Prostate gland (tissue), 2 donors: ENCODE measurements at regions not wholly inside any gene's neighbourhood (a gene's known extent, or its start where the extent isn't known, plus 50 kb on each side); places are given as distances from the start of the nearest gene placed in this dataset.
A peak's percentile ranks its signal among the peaks of the same experiment; 100 is the strongest.

ENCODE experiments used
- DNase-seq: peaks from one replicate; pipeline ENCODE4 v3.0.0-alpha.2; 2019; ENCODE audit warnings: low spot score
- H3K27ac ChIP-seq, 2 donors: fragments of 200-600 bp; sonication (generic); 2 replicates each; pipeline ENCODE4 v1.5.1; 2017 to 2019
- H3K27me3 ChIP-seq: fragments of 200-600 bp; sonication (generic); replicated peaks from 2 replicates; pipeline ENCODE4 v1.5.1; 2019; ENCODE audit not compliant: insufficient read depth
- H3K36me3 ChIP-seq, 2 donors: fragments of 200-600 bp; sonication (generic); 1 replicate in 1 of 2; 2 replicates in 1 of 2; pipeline versions ENCODE4 v1.5.1 to v1.8.1; 2017 to 2019
- H3K4me1 ChIP-seq: fragments of 200-600 bp; sonication (generic); replicated peaks from 2 replicates; pipeline ENCODE4 v1.5.1; 2019
- H3K4me3 ChIP-seq, 2 donors: fragments of 200-600 bp; sonication (generic); 2 replicates each; pipeline ENCODE4 v1.5.1; 2017 to 2019
- H3K9me3 ChIP-seq: fragments of 200-600 bp; sonication (generic); 2 replicates; pipeline ENCODE4 v1.5.1; 2017
- POLR2A ChIP-seq: fragments of 450-650 bp; IDR thresholded peaks from one replicate; pipeline ENCODE4 v1.6.1; 2016; ENCODE audit warnings: antibody characterized with exemption, mild to moderate bottlenecking
- POLR2AphosphoS5 ChIP-seq: sonication (generic); formaldehyde crosslinking; IDR thresholded peaks from one replicate; pipeline ENCODE4 v1.6.1; 2017; ENCODE audit warnings: antibody characterized with exemption
- WGBS: methylation state at CpG from one replicate; pipeline ENCODE4 v1.1.5; 2018; 5-methylcytosine and 5-hydroxymethylcytosine counted together
- intact Hi-C: fragments of 100-400 bp; cut with DNase I; formaldehyde crosslinking; loops from one replicate; pipeline ENCODE4 v1.14.2; 2022
- TF ChIP-seq, protein P1 (sequence below), 4 experiments: fragments of 200-600 bp in 2 of 4; fragments of 450-650 bp in 2 of 4; sonication (generic) in 2 of 4; IDR thresholded peaks; 1 replicate in 3 of 4; 2 replicates in 1 of 4; pipeline ENCODE4 v1.5.1; 2016 to 2019; ENCODE audit warnings: antibody characterized with exemption in 4 of 4, mild to moderate bottlenecking in 2 of 4, moderate library complexity in 2 of 4

DNA sequence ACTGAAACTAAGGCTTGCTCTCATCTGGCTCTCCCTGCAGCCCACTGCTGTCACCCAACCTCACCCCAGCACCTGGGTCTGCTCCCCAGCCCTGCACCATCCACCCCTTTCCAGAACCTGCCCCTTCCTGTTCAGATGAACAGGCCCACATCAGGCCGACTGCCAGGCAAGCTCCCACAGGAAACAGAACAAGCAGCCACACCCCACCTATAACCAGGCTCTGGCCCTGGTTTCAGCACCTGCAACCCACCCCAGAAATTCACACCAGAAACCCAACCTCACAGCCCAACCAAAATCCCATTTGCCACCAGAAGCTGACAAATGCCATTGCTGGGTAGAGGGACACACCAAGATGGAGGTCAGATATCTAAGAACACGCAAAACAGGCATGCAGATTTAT lies 159.2 kb upstream of the ID2 start:
- WGBS: 35% methylated on average over 2 of the region's 2 CpGs

GRCh38 chr2:8524388-8524787 lies 157.5 kb upstream of the ID2 start:
- intact Hi-C loops: no loop called here
- peaks cover 5% of the 10 kb centered on the region for H3K4me1 ChIP-seq
- no peaks in the 10 kb centered on the region for H3K36me3 ChIP-seq
- 97% methylated on average over 9 of the region's 9 CpGs for WGBS
- no peak for DNase-seq
- no peak overlapping the region for H3K4me3 ChIP-seq
- H3K27ac ChIP-seq: no peak overlapping the region
- TF ChIP-seq POLR2A (no peak), POLR2AphosphoS5 (no peak)
- TF ChIP-seq, protein P1, sequence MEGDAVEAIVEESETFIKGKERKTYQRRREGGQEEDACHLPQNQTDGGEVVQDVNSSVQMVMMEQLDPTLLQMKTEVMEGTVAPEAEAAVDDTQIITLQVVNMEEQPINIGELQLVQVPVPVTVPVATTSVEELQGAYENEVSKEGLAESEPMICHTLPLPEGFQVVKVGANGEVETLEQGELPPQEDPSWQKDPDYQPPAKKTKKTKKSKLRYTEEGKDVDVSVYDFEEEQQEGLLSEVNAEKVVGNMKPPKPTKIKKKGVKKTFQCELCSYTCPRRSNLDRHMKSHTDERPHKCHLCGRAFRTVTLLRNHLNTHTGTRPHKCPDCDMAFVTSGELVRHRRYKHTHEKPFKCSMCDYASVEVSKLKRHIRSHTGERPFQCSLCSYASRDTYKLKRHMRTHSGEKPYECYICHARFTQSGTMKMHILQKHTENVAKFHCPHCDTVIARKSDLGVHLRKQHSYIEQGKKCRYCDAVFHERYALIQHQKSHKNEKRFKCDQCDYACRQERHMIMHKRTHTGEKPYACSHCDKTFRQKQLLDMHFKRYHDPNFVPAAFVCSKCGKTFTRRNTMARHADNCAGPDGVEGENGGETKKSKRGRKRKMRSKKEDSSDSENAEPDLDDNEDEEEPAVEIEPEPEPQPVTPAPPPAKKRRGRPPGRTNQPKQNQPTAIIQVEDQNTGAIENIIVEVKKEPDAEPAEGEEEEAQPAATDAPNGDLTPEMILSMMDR (IDR thresholded peaks at IDR 0.05): no peak
- no peaks in the 10 kb centered on the region for H3K27me3 ChIP-seq
- H3K9me3 ChIP-seq: no peaks in the 10 kb centered on the region

More for the DNA sequence above, 159.2 kb upstream of the ID2 start:
- no peak for DNase-seq
- no peaks in the 10 kb centered on the region for H3K36me3 ChIP-seq
- peaks cover 5% of the 10 kb centered on the region for H3K4me1 ChIP-seq
- TF ChIP-seq POLR2AphosphoS5 (no peak), POLR2A (no peak)
- TF ChIP-seq, protein P1 (IDR thresholded peaks at IDR 0.05): no peak
- no peaks in the 10 kb centered on the region for H3K27me3 ChIP-seq
- no peak overlapping the region for H3K27ac ChIP-seq
- no peak overlapping the region for H3K4me3 ChIP-seq
- no peaks in the 10 kb centered on the region for H3K9me3 ChIP-seq
- intact Hi-C loops: no loop called here

DNA sequence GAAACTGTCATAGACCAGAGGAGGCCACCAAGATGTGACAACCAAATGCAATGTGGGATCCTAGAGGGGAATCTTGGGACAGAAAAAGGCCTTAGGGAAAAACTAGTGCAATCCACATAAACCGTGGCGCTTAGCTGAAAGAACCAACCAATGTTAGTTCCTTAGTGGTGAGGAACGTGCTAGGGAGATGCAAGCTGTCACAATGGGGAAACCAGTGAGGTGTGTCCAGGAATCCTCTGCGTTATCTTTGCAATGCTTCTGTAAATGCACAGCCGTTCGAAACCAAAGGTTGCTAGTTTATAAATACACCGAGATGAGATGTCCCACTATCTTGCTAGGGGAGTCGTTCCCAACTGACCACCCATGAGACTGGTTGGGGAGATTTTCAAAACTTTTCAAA lies 157.0 kb upstream of the ID2 start:
- 93% methylated on average over 8 of the region's 8 CpGs for WGBS
- TF ChIP-seq POLR2AphosphoS5 (no peak), POLR2A (no peak)
- TF ChIP-seq, protein P1 (IDR thresholded peaks at IDR 0.05): no peak

DNA sequence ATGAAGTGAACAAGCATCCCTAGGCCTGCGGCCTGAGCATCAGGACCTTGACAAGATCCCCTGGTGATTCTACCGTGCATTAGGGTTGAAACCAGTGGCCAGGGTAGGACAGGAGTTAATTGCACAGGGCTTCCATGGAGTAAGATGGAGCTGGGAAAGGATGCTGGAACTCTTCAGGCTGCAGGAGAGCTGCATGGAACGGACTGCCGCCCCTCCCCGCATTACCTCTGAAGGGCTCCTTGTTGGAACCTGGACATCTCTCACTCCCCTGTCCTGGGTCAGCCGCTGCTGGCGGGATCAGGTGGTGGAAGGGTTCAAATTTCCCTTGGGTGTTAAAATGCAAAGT lies 156.6 kb upstream of the ID2 start:
- no peak for DNase-seq
- Histone ChIP-seq H3K4me1 (peaks cover 5% of the 10 kb centered on the region), H3K9me3 (no peaks in the 10 kb centered on the region), H3K4me3 (no peak overlapping the region), H3K36me3 (no peaks in the 10 kb centered on the region), H3K27me3 (no peaks in the 10 kb centered on the region), H3K27ac (peak overlapping the region in 1 of 2 donors; percentile 63)
- WGBS: 73% methylated on average over 7 of the region's 7 CpGs
- TF ChIP-seq, protein P1 (IDR thresholded peaks at IDR 0.05): no peak
- TF ChIP-seq POLR2AphosphoS5: no peak
- TF ChIP-seq POLR2A: no peak
- intact Hi-C loops: no loop called here

More for the DNA sequence above, 157.0 kb upstream of the ID2 start:
- H3K27me3 ChIP-seq: no peaks in the 10 kb centered on the region
- H3K9me3 ChIP-seq: no peaks in the 10 kb centered on the region
- no peaks in the 10 kb centered on the region for H3K36me3 ChIP-seq
- H3K27ac ChIP-seq: no peak overlapping the region
- peaks cover 5% of the 10 kb centered on the region for H3K4me1 ChIP-seq
- intact Hi-C loops: no loop called here
- H3K4me3 ChIP-seq: no peak overlapping the region
- DNase-seq: no peak

DNA sequence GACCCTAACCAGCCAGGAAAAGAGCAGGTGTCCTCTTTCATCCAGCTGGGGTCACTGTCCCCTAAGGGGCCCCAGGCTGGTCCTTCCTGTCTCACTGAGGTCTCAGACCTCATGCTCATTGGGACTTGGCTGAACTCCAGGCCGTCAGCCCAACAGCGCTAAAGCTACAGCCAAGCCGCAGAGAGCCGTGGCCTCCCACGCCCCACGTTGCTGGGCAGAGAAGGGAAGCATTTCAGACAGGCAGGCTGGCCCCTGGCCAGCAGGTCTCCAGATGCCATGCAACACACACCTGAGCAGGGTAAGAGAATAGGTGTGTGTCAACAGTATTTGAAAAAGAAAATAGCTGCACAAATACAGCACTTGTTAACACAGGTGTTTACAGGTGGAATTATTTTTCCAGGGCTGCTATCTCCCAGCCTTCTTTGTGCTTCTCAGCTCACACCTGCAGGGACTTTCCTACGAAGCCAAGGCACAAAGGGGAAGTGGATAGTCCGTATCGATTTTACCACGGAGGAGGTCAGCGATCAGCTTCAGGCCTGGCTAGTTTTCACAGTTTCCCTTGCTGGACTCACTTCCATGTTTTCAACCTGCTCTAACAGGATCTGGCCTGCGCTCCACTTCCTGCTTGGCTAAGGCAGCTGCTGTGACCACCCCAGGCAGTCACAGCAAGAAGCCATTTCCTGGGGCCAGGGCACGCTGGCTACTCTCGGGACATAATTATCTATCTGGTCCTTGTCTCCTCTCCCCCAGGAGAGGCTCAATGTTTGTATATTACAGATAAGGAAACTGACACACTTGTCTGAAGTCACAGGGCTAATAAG lies 156.1 kb upstream of the ID2 start:
- Histone ChIP-seq H3K36me3 (no peaks in the 10 kb centered on the region), H3K9me3 (no peaks in the 10 kb centered on the region), H3K27ac (peak overlapping the region; percentile 63 to 64), H3K27me3 (no peaks in the 10 kb centered on the region), H3K4me3 (no peak overlapping the region), H3K4me1 (peaks cover 5% of the 10 kb centered on the region)
- TF ChIP-seq, protein P1 (IDR thresholded peaks at IDR 0.05): peak in 2 of 4 experiments; percentile 14 to 35
- TF ChIP-seq POLR2AphosphoS5: no peak
- WGBS: 32% methylated on average over 14 of the region's 14 CpGs
- intact Hi-C loops: no loop called here
- peak; percentile 56 for DNase-seq
